ENCODE measurements at regions not wholly inside any gene's neighbourhood (a gene's known extent, or its start where the extent isn't known, plus 50 kb on each side); places are given as distances from the start of the nearest gene placed in this dataset.
A peak's percentile ranks its signal among the peaks of the same experiment; 100 is the strongest.

- Histone ChIP-seq H3F3A (ENCODE audit: low read depth) (no peaks in the 10 kb centered on the region), H3K4me2 (no peak overlapping the region), H3K27ac (no peak overlapping the region), H3K36me3 (no peaks in the 10 kb centered on the region), H3K79me2 (ENCODE audit: low read depth) (no peaks in the 10 kb centered on the region), H3K9ac (no peak overlapping the region), H4K20me1 (ENCODE audit: low read depth) (no peaks in the 10 kb centered on the region), H3K4me3 (no peak overlapping the region), H3K9me3 (ENCODE audit: low read depth) (no peaks in the 10 kb centered on the region), H2AFZ (replicated peaks) (no peak overlapping the region), H3K4me1 (no peaks in the 10 kb centered on the region), H3K27me3 (peaks cover 25% of the 10 kb centered on the region)
- H3K27ac Mint-ChIP-seq = no peak overlapping the region
- H3K27me3 Mint-ChIP-seq (ENCODE audit: insufficient read depth, low read depth) = peaks cover 5% of the 10 kb centered on the region
- H3K4me3 Mint-ChIP-seq = no peak overlapping the region
- DNase-seq (ENCODE audit: low spot score) = no peak
- H3K36me3 Mint-ChIP-seq = no peaks in the 10 kb centered on the region
- H3K9me3 Mint-ChIP-seq = no peaks in the 10 kb centered on the region
- TF ChIP-seq EZH2 (IDR thresholded peaks at IDR 0.05) = no peak
- TF ChIP-seq, protein P1, sequence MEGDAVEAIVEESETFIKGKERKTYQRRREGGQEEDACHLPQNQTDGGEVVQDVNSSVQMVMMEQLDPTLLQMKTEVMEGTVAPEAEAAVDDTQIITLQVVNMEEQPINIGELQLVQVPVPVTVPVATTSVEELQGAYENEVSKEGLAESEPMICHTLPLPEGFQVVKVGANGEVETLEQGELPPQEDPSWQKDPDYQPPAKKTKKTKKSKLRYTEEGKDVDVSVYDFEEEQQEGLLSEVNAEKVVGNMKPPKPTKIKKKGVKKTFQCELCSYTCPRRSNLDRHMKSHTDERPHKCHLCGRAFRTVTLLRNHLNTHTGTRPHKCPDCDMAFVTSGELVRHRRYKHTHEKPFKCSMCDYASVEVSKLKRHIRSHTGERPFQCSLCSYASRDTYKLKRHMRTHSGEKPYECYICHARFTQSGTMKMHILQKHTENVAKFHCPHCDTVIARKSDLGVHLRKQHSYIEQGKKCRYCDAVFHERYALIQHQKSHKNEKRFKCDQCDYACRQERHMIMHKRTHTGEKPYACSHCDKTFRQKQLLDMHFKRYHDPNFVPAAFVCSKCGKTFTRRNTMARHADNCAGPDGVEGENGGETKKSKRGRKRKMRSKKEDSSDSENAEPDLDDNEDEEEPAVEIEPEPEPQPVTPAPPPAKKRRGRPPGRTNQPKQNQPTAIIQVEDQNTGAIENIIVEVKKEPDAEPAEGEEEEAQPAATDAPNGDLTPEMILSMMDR (IDR thresholded peaks at IDR 0.05) = no peak
- no peak for TF ChIP-seq EZH2phosphoT487 (IDR thresholded peaks at IDR 0.05)
- no peaks in the 10 kb centered on the region for H3K4me1 Mint-ChIP-seq
These were observed 157.2 kb downstream of the NMUR2 start for GRCh38 chr5:152247850-152248385.

DNA sequence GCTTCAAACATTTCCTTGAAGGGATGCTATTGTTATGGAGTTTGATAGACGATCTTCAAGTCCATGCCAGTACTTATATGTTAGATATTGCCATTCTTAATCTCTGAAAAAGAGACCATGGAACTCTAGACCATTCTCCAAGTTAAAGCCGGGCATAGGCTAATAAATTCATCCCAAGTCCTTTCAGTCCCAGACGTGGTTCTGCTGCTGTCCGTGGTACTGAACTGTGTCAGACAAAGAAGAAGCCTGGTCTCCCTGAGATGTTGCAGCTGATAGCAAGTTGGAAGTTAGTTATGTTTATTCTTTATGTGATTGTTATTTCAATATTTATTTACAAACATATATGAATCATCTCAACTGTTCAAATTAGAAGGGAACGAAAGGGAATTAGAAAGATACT is 158.7 kb downstream of the NMUR2 start:
- no peaks in the 10 kb centered on the region for H3K36me3 Mint-ChIP-seq
- H4K20me1 ChIP-seq (ENCODE audit: low read depth) = no peaks in the 10 kb centered on the region
- H3K9me3 Mint-ChIP-seq = no peaks in the 10 kb centered on the region
- TF ChIP-seq EZH2 (IDR thresholded peaks at IDR 0.05) (no peak), EZH2phosphoT487 (IDR thresholded peaks at IDR 0.05) (no peak)
- peak; percentile 80 for DNase-seq (ENCODE audit: low spot score)
- no peak overlapping the region for H3K4me3 ChIP-seq
- H3K4me2 ChIP-seq = no peak overlapping the region
- H3K27ac Mint-ChIP-seq = no peak overlapping the region
- H2AFZ ChIP-seq (replicated peaks) = no peak overlapping the region
- peaks cover 5% of the 10 kb centered on the region for H3K27me3 Mint-ChIP-seq (ENCODE audit: insufficient read depth, low read depth)
- no peaks in the 10 kb centered on the region for H3K4me1 Mint-ChIP-seq
- peaks cover 25% of the 10 kb centered on the region for H3K27me3 ChIP-seq
- no peaks in the 10 kb centered on the region for H3K79me2 ChIP-seq (ENCODE audit: low read depth)
- H3K36me3 ChIP-seq = no peaks in the 10 kb centered on the region
- no peak overlapping the region for H3K27ac ChIP-seq
- no peaks in the 10 kb centered on the region for H3K4me1 ChIP-seq
- no peaks in the 10 kb centered on the region for H3F3A ChIP-seq (ENCODE audit: low read depth)
- no peak overlapping the region for H3K4me3 Mint-ChIP-seq
- H3K9me3 ChIP-seq (ENCODE audit: low read depth) = no peaks in the 10 kb centered on the region
- no peak overlapping the region for H3K9ac ChIP-seq

- Mint-ChIP-seq H3K27ac (no peak overlapping the region), H3K36me3 (no peaks in the 10 kb centered on the region), H3K9me3 (no peaks in the 10 kb centered on the region), H3K4me3 (no peak overlapping the region), H3K4me1 (no peaks in the 10 kb centered on the region), H3K27me3 (ENCODE audit: insufficient read depth, low read depth) (peaks cover 2% of the 10 kb centered on the region)
- no peak for DNase-seq (ENCODE audit: low spot score)
- Histone ChIP-seq H3K4me1 (no peaks in the 10 kb centered on the region), H2AFZ (replicated peaks) (no peak overlapping the region), H3K9me3 (ENCODE audit: low read depth) (no peaks in the 10 kb centered on the region), H3K27me3 (no peaks in the 10 kb centered on the region), H3K27ac (no peak overlapping the region), H3K79me2 (ENCODE audit: low read depth) (no peaks in the 10 kb centered on the region), H3K9ac (no peak overlapping the region), H3F3A (ENCODE audit: low read depth) (no peaks in the 10 kb centered on the region), H4K20me1 (ENCODE audit: low read depth) (peaks cover 3% of the 10 kb centered on the region), H3K36me3 (no peaks in the 10 kb centered on the region), H3K4me2 (no peak overlapping the region), H3K4me3 (no peak overlapping the region)
- TF ChIP-seq EZH2phosphoT487 (IDR thresholded peaks at IDR 0.05) (no peak), EZH2 (IDR thresholded peaks at IDR 0.05) (no peak)
- TF ChIP-seq, protein P1 (IDR thresholded peaks at IDR 0.05) = no peak
These were observed 167.5 kb downstream of the NMUR2 start for GRCh38 chr5:152237531-152237930.

DNA sequence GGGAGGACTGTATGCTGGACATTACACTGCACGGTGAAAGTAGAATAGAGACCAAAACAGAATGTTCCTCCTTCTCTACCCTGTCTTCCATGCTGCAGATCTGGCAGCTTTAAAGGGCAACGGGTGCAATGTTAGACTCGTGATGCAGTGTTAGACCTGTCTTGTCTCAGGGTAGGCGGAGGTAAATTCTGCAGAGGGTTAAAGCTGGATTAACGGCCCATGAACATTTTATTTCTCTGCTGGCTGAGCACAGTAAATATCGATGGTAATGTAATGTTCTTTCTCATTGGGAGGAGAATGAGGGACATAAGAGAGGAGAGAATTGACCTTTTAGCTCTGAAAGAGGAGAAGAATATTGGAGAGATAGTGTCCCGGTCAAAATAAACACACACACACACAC is 178.9 kb downstream of the NMUR2 start:
- Histone ChIP-seq H3K27ac (no peak overlapping the region), H3K79me2 (ENCODE audit: low read depth) (no peaks in the 10 kb centered on the region), H3K9ac (no peak overlapping the region), H3K27me3 (no peaks in the 10 kb centered on the region), H3K4me1 (peaks cover 3% of the 10 kb centered on the region), H4K20me1 (ENCODE audit: low read depth) (no peaks in the 10 kb centered on the region), H3K4me2 (no peak overlapping the region), H3F3A (ENCODE audit: low read depth) (no peaks in the 10 kb centered on the region), H3K4me3 (no peak overlapping the region), H3K9me3 (ENCODE audit: low read depth) (no peaks in the 10 kb centered on the region), H3K36me3 (no peaks in the 10 kb centered on the region), H2AFZ (replicated peaks) (no peak overlapping the region)
- H3K27ac Mint-ChIP-seq = no peak overlapping the region
- DNase-seq (ENCODE audit: low spot score) = no peak
- H3K27me3 Mint-ChIP-seq (ENCODE audit: insufficient read depth, low read depth) = no peaks in the 10 kb centered on the region
- H3K36me3 Mint-ChIP-seq = no peaks in the 10 kb centered on the region
- H3K9me3 Mint-ChIP-seq = no peaks in the 10 kb centered on the region
- no peak overlapping the region for H3K4me3 Mint-ChIP-seq
- H3K4me1 Mint-ChIP-seq = no peaks in the 10 kb centered on the region
- no peak for TF ChIP-seq EZH2phosphoT487 (IDR thresholded peaks at IDR 0.05)
- TF ChIP-seq, protein P1 (IDR thresholded peaks at IDR 0.05) = no peak
- no peak for TF ChIP-seq EZH2 (IDR thresholded peaks at IDR 0.05)
